ENCODE measurements at regions not wholly inside any gene's neighbourhood (a gene's known extent, or its start where the extent isn't known, plus 50 kb on each side); places are given as distances from the start of the nearest gene placed in this dataset.

DNA sequence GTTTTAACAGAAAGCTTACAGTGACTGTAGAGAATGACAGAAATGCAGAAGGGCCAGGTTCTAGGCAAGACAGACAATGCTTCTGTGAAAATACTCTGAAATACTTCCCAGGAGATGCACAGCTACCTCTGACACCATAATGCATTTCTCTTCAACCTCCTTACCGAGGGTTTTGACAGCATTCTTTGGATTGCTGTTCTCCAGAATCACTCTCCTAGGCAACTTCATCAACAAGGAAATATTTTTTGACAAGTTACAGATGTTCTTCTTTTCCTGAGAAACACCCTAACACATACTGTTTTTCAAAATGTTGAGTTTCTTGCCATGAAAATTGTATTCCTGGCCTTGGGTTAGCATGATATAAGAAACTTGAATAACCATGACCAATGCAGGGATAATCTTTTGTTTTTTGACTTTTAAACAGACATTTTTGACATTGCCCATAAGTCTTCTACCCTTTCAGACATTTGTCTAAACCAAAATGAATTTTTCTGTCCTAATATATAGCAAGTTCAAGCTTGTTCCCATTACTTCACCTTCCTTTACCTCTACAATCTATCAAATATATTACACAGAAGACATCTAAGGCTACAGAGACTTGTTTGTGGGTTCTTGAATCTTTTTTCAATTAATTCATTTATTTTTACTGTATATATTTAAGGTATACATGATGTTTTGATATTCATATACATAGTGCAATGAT lies 108.1 kb downstream of the CCDC34 start:
- no peaks in the 10 kb centered on the region for H3K27me3 ChIP-seq (ENCODE audit: control insufficient read depth in 4 of 4, insufficient read depth in 4 of 4, low read length in 3 of 4)
- no peaks in the 10 kb centered on the region for H3K36me3 ChIP-seq (ENCODE audit: control insufficient read depth in 4 of 4, insufficient read depth in 3 of 4, low read depth in 1 of 4, low read length in 3 of 4)
- H3K9me3 ChIP-seq (ENCODE audit: control insufficient read depth in 4 of 4, low read length in 3 of 4), result no peaks in the 10 kb centered on the region
- no peak overlapping the region for H3K27ac ChIP-seq (ENCODE audit: low read depth in 1 of 2, low read length in 2 of 2)
- no peak for TF ChIP-seq TAF1 (conservative IDR thresholded peaks at IDR 0.05)
- TF ChIP-seq JUND (IDR thresholded peaks at IDR 0.05), result no peak
- no peak for TF ChIP-seq HNF4A (conservative IDR thresholded peaks at IDR 0.05)
- TF ChIP-seq, protein P1, sequence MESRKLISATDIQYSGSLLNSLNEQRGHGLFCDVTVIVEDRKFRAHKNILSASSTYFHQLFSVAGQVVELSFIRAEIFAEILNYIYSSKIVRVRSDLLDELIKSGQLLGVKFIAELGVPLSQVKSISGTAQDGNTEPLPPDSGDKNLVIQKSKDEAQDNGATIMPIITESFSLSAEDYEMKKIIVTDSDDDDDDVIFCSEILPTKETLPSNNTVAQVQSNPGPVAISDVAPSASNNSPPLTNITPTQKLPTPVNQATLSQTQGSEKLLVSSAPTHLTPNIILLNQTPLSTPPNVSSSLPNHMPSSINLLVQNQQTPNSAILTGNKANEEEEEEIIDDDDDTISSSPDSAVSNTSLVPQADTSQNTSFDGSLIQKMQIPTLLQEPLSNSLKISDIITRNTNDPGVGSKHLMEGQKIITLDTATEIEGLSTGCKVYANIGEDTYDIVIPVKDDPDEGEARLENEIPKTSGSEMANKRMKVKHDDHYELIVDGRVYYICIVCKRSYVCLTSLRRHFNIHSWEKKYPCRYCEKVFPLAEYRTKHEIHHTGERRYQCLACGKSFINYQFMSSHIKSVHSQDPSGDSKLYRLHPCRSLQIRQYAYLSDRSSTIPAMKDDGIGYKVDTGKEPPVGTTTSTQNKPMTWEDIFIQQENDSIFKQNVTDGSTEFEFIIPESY (IDR thresholded peaks at IDR 0.05), result no peak
- no peak for TF ChIP-seq EGR1 (IDR thresholded peaks at IDR 0.05; ENCODE audit: low read depth in 2 of 2)
- TF ChIP-seq FOXA2 (IDR thresholded peaks at IDR 0.05), result no peak
- TF ChIP-seq SP1 (IDR thresholded peaks at IDR 0.05), result no peak
- H3K4me1 ChIP-seq (ENCODE audit: control insufficient read depth in 4 of 4, insufficient read depth in 4 of 4, low read length in 3 of 4), result no peaks in the 10 kb centered on the region
- WGBS, result 81% methylated on average over 1 of the region's 1 CpG
- H3K9ac ChIP-seq (ENCODE audit: low read depth in 1 of 2, low read length in 2 of 2), result no peak overlapping the region
- DNase-seq (ENCODE audit: low spot score), result no peak
- no peak overlapping the region for H3K4me3 ChIP-seq (ENCODE audit: low read depth in 1 of 3, low read length in 3 of 3)

DNA sequence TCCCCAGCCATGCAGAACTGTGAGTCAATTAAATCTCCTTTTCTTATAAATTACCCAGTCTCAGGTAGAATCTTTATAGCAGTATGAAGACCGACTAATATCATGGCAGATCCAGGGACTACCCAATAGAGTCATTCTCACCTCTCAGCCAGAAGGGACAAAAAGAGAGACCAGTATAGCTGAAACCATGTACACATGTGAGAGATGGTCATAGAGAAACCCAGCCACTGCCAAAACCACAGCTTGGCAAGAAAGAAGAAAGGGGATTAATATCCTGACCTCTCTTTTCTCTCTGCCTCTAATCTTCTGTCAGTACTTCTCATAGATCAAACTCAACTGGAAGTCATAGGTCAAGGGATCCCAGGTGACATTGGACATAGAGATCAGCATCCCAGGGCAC lies 109.8 kb downstream of the CCDC34 start:
- H3K27ac ChIP-seq (ENCODE audit: low read depth in 1 of 2, low read length in 2 of 2), result no peak overlapping the region
- H3K27me3 ChIP-seq (ENCODE audit: control insufficient read depth in 4 of 4, insufficient read depth in 4 of 4, low read length in 3 of 4), result no peaks in the 10 kb centered on the region
- DNase-seq (ENCODE audit: low spot score), result no peak
- H3K9ac ChIP-seq (ENCODE audit: low read depth in 1 of 2, low read length in 2 of 2), result no peak overlapping the region
- H3K36me3 ChIP-seq (ENCODE audit: control insufficient read depth in 4 of 4, insufficient read depth in 3 of 4, low read depth in 1 of 4, low read length in 3 of 4), result no peaks in the 10 kb centered on the region
- no peak for TF ChIP-seq TAF1 (conservative IDR thresholded peaks at IDR 0.05)
- no peak for TF ChIP-seq NR2F2 (IDR thresholded peaks at IDR 0.05)
- TF ChIP-seq, protein P2, sequence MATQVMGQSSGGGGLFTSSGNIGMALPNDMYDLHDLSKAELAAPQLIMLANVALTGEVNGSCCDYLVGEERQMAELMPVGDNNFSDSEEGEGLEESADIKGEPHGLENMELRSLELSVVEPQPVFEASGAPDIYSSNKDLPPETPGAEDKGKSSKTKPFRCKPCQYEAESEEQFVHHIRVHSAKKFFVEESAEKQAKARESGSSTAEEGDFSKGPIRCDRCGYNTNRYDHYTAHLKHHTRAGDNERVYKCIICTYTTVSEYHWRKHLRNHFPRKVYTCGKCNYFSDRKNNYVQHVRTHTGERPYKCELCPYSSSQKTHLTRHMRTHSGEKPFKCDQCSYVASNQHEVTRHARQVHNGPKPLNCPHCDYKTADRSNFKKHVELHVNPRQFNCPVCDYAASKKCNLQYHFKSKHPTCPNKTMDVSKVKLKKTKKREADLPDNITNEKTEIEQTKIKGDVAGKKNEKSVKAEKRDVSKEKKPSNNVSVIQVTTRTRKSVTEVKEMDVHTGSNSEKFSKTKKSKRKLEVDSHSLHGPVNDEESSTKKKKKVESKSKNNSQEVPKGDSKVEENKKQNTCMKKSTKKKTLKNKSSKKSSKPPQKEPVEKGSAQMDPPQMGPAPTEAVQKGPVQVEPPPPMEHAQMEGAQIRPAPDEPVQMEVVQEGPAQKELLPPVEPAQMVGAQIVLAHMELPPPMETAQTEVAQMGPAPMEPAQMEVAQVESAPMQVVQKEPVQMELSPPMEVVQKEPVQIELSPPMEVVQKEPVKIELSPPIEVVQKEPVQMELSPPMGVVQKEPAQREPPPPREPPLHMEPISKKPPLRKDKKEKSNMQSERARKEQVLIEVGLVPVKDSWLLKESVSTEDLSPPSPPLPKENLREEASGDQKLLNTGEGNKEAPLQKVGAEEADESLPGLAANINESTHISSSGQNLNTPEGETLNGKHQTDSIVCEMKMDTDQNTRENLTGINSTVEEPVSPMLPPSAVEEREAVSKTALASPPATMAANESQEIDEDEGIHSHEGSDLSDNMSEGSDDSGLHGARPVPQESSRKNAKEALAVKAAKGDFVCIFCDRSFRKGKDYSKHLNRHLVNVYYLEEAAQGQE (IDR thresholded peaks at IDR 0.05), result no peak
- no peak for TF ChIP-seq RAD21 (IDR thresholded peaks at IDR 0.05)
- TF ChIP-seq EGR1 (IDR thresholded peaks at IDR 0.05; ENCODE audit: low read depth in 2 of 2), result no peak
- TF ChIP-seq, protein P3, sequence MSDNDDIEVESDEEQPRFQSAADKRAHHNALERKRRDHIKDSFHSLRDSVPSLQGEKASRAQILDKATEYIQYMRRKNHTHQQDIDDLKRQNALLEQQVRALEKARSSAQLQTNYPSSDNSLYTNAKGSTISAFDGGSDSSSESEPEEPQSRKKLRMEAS (IDR thresholded peaks at IDR 0.05), result no peak
- no peak for TF ChIP-seq FOXA1 (IDR thresholded peaks at IDR 0.05)
- TF ChIP-seq, protein P4, sequence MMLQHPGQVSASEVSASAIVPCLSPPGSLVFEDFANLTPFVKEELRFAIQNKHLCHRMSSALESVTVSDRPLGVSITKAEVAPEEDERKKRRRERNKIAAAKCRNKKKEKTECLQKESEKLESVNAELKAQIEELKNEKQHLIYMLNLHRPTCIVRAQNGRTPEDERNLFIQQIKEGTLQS (IDR thresholded peaks at IDR 0.05), result no peak
- no peak for TF ChIP-seq GABPA (IDR thresholded peaks at IDR 0.05 in 1 of 2, conservative IDR thresholded peaks at IDR 0.05 in 1 of 2)
- TF ChIP-seq, protein P5, sequence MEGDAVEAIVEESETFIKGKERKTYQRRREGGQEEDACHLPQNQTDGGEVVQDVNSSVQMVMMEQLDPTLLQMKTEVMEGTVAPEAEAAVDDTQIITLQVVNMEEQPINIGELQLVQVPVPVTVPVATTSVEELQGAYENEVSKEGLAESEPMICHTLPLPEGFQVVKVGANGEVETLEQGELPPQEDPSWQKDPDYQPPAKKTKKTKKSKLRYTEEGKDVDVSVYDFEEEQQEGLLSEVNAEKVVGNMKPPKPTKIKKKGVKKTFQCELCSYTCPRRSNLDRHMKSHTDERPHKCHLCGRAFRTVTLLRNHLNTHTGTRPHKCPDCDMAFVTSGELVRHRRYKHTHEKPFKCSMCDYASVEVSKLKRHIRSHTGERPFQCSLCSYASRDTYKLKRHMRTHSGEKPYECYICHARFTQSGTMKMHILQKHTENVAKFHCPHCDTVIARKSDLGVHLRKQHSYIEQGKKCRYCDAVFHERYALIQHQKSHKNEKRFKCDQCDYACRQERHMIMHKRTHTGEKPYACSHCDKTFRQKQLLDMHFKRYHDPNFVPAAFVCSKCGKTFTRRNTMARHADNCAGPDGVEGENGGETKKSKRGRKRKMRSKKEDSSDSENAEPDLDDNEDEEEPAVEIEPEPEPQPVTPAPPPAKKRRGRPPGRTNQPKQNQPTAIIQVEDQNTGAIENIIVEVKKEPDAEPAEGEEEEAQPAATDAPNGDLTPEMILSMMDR (IDR thresholded peaks at IDR 0.05; ENCODE audit: low read depth, low read length, missing input control), result no peak
- TF ChIP-seq FOXA2 (IDR thresholded peaks at IDR 0.05), result no peak
- TF ChIP-seq, protein P1 (IDR thresholded peaks at IDR 0.05), result no peak
- no peak for TF ChIP-seq RXRA (IDR thresholded peaks at IDR 0.05)
- whole genome bisulfite sequencing, result 90% methylated on average over 1 of the region's 1 CpG
- H3K4me3 ChIP-seq (ENCODE audit: low read depth in 1 of 3, low read length in 3 of 3), result no peak overlapping the region
- H3K9me3 ChIP-seq (ENCODE audit: control insufficient read depth in 4 of 4, low read length in 3 of 4), result no peaks in the 10 kb centered on the region
- no peaks in the 10 kb centered on the region for H3K4me1 ChIP-seq (ENCODE audit: control insufficient read depth in 4 of 4, insufficient read depth in 4 of 4, low read length in 3 of 4)
